Activated CD4-positive, alpha-beta T cell treated with anti-CD3 and anti-CD28 coated beads, Interleukin-2, amount 50 U/mL, for 16 hours (primary cell): ENCODE measurements at regions not wholly inside any gene's neighbourhood (a gene's known extent, or its start where the extent isn't known, plus 50 kb on each side); places are given as distances from the start of the nearest gene placed in this dataset.
"Not testable (repeated sequence)": the region's sequence is repeated elsewhere in the genome, so short reads cannot be mapped to it uniquely, and the experiment has no call there.

ENCODE experiments used
- DNase-seq: peaks from one replicate; pipeline ENCODE4 v3.0.0-alpha.2; 2020

DNA sequence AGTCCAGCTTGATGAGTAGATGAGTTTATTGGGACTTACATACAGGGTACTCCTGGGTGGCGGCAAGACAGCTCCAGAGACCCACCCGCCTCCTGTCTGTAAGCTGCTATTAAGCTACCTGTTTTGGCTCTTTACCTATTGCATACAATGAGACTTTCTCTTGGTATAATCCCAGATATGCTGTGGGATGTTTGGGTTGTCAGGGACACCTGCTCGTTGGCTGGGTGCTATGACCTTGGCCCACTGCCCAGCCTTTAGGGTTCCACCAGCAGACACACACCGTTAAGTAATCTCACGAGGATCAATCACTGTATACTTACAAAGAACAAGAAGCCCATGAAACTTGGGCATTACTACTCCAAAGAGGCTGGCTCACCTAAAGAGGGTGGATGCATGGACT lies 116.4 kb downstream of the NPIPB5 start:
- no peak for DNase-seq

DNA sequence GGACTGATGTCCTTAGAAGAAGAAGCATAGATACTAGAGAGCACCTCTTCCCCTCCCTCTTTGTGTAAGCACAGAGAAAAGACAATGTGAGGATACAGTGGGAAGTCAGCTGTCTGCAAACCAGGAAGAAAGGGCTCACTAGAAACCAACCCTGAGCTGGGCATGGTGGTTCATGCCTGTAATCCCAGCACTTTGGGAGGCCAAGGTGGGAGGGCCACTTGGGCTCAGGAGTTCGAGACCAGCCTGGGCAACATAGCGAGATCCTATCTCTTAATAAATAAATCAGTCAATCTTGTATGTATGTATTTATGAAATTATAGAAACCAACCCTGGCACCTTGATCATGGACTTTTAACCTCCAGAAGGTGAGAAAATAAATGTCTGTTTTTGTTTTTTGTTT lies 118.3 kb downstream of the NPIPB5 start:
- DNase-seq = no peak

DNA sequence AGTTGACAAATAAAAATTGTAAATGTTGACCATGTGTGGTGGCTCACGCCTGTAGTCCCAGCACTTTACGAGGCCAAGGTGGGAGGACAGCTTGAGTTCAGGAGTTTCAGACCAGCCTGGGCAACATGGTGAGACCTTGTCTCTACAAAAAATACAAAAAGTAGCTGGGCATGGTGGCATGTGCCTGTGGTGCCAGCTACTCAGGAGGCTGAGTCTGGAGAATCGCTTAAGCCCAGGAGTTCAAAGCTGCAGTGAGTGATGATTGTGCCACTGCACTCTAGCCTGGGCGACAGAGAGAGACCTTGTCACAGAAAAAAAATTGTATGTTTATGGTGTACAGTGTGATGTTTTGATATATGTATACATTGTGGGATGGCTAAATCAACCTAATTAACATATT lies 119.6 kb downstream of the NPIPB5 start:
- DNase-seq = no peak

DNA sequence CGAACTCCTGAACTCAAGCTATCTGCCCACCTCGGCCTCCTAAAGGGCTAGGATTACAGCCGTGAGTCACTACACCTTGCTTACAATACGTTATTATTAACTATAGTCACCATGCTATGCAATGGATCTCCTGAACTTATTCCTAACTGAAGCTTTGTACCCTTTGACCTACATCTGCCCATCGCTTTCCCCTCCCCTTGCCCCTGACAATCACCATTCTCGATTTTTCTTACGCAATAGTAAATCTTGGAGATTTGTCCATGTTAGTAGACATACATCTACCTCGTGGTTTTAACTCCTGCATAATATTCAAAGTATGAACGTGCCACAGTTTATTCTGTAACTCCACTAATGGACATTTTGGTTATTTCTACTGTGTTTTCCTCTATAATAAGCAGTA lies 120.6 kb downstream of the NPIPB5 start:
- DNase-seq = no peak

DNA sequence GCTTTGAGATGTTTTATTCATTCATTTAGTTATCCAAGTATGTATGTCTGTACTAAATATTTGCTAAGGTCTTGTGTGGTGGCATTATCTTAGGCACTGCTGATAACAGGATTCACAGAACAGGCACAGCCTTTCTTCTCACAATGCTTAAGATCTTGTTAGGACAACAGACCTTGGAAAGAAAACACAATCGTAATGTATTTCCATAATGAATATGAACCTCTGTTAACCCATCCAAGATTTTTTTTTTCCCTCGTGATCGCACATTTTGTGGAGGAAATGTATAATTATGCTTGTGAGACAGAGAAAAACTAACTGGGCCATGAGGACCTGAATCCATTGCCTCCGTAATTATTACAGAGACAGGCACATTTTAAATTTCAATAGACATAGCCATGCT lies 121.9 kb downstream of the NPIPB5 start:
- no peak for DNase-seq

DNA sequence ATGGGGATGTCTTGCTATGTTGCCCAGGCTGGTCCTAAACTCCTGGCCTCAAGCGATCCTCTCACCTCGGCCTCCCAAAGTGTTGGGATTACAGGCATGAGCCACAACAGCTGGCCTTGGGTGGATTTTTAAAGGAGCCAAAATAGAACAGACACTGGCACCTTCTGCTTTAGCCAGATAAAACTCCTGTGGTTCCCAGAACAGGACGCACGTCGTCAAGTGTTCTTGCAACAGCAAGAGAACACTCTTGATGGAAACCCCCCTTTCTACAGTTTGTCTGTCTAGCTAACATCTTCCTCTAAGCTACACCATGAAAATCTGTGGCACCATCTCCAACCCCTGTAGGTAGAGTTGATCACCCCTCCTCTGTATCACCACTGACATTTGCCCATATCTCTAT lies 122.6 kb downstream of the NPIPB5 start:
- no peak for DNase-seq

DNA sequence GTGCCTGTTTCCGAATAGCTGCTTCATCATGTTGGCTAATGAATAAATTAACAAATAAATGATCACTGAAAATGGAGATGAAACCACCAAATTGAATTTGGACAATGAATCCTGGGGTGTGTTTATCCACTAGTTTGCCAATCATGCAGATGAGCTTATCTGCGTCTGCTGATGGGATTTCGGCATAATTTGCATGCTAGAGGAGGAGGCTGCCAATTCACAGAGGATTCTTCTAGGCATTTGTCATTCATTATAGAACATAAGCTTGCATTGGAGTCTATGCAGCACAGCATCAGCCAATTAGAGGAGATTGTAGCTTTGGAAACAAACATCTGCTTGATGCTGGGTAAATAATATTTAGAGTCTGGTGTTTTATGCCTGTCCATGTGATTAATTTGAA lies 123.1 kb downstream of the NPIPB5 start:
- no peak for DNase-seq

DNA sequence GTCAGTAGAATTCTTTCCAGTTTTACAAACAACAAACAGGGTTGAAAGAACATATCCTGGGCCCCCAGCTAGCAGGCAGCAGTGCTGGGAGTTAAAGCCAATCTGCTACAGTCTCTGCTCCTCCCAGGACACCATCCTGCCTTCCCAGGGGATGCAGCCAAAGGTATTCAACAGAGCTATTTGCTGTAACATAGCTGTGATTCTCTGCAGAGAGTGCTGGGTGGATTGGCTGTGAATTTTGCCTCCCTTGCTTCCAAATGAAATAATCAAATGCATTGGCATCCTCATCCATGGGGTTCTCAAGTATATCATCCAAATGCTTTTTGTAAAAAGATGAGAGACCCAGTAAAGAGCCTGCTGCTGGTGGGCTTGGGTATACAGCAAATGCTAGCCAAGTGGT lies 124.3 kb downstream of the NPIPB5 start:
- no peak for DNase-seq

DNA sequence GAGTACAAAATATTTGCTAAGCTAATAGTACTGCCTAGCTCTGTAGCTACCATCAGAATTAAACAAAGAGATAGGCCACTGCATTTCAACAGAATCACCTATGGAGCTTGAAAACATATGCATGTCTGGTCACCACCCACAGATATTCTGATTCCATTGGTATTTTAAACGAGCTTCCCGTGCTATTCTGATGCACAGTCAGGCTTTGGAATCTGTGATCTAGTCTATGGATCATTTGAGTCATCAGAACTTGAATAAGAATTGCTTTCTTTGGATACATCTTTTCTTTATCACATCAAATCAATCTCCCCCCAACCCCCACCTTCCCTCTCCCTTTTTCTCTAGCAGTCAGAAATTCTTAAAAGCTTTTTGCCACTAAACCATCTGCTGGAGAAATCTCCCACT lies 124.7 kb downstream of the NPIPB5 start:
- no peak for DNase-seq

DNA sequence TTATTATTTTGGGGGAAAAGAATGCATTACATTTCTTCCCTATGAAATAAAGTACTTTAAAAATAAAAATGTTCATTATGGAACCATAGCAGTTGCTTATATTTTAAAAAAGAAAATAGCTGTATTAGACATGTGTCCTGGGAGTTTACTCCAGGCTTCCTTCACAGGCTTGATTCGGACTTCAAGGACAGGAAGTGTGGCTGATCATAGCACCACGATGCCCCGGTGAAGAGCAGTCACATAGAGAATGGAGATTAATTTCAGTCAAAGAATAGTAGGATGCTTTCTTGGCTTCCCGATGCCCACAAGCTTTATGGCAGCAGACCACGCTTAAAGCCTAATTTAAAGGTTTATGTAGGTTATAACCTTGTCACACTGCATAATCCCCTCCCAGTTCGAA lies 125.1 kb downstream of the NPIPB5 start:
- DNase-seq = no peak

DNA sequence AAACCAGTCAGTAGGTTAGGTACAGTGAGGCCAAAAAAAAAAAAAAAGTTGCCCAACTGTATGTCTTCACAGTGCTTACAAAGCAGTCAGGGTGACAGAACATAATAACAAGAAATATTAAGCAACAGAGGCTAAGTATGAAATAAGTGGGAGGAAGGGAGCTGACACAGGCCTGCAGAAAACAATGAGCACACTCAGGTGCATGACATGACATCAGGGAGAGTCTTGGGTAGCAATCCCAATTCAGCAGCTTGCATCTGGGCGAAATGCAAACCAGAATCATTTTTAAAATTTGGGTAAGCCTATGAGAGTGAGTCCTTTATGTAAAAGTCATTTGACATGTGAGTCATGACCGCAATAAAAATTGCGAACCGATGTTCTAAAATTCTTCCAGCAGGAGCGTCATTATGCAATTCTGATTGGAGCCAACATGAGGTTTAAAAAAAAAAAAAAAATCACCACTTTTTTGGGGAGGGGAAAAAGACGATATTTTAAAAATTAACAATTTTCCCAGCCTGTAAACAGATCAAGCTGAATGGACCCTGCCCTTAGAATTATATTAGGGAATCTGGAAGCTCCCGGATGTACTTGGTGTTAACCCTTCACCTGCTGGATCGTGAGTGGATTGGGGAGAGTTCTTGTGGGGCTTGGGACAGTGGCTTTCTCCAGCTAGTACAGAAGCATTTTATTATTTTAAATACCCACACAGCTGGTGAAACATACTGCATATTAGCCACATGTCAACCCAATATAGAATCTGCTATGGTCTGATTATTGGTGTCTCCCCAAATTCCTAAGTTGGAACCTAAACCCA lies 127.9 kb downstream of the NPIPB5 start:
- no peak for DNase-seq

DNA sequence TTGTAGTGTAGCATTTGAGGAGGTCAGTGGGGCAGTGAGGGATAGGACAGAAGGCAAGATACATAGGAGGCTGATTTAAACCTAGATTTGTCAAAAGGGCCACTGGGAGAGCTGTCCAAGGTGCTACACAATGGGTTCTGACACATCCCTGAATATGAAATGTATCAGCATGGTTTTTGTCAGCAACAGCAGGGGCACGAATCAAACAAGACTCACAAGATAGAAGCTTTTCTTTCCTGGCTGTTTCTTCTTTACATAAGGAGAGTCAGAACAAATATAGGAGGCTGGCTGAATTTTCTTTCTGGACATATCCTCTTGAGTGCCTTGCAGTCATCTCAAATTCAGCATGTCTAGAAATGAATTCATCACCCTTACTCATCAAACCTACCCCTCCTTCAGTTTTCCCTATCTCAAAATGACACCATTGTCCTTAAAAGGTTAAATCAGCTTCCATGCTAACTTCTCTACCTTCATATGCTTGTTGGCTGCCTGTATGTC lies 130.5 kb downstream of the NPIPB5 start:
- no peak for DNase-seq

DNA sequence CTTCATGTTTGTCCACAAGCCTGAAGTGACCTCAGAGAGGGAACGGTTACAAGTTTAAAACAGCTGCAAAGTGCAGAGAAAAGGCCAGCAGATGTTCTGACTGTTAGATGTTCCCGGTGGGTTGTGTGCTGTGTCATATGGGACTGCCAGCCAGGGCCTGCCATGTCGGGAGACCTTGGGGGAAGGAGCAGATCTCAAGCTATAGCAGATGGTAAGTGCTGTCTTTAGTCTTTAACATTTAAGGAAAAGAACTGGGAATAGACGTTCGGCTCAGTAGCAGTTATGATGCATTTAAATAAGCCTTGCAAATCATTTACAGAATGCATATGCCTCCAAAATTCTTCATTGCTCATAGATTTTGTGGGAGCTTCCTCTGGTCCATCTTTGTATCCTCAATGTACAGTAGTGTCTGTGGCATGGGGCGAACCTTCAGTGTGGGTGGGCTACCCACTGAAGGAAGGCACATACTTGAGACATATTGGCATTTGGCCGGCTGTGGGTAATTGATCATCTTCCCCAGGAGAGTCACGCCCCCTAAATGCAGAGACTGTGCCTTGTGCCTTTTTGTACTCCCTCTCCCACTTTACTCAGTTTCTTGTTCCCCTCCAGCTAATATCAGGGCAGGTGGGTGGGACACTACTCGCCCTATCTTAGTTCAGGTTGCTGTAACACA lies 131.9 kb downstream of the NPIPB5 start:
- no peak for DNase-seq

DNA sequence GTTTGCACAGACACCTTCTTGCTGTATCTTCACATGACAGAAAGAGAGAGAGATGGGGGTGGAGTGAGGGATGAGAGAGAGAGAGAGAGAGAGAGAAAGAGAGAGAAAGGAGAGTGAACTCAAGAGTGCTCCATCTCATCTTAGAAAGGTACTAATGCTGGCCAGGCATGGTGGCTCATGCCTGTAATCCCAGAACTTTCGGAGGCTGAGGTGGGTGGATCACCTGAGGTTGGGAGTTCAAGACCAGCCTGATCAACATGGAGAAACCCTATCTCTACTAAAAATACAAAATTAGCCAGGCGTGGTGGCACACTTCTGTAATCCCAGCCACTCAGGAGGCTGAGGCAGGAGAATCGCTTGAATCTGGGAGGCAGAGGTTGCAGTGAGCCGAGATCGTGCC lies 132.5 kb downstream of the NPIPB5 start:
- not testable (repeated sequence) for DNase-seq

DNA sequence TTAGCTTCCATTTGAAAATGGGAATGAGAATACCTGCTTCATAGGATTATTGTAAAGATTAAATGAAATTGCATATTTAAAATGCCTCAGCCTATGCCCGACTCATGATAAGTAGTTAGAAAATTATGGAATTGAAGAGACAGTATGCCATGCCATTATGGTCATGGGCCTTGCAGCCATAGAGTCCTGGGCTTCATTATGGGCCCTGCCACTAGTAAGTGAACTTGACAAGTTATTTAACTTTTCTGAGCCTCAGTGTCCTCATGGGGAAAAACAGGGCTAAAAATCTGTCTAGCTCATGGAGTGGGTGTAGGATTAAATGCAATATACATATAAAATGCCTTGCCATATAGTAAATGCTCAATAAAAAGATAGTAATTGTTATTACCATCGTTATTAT lies 133.2 kb downstream of the NPIPB5 start:
- no peak for DNase-seq

DNA sequence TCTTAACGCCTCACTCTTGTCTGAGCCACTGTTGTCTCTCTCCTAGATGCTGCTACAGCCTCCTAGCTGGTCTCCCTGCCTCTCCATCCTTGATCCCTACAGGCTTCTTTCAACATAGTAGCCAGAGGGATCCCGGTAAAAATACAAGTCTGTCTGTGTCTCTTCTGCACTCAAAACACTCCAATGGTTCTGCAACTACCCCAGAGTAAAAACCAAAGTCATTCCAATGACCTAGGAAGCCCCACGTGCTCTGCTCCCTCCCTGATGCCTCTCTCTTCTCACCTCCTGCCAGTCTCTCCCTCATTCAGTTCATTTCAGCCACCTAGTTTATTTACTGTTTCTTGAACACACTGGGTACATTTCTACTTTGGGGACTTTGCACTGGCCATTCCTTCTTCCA lies 135.2 kb downstream of the NPIPB5 start:
- DNase-seq = no peak

DNA sequence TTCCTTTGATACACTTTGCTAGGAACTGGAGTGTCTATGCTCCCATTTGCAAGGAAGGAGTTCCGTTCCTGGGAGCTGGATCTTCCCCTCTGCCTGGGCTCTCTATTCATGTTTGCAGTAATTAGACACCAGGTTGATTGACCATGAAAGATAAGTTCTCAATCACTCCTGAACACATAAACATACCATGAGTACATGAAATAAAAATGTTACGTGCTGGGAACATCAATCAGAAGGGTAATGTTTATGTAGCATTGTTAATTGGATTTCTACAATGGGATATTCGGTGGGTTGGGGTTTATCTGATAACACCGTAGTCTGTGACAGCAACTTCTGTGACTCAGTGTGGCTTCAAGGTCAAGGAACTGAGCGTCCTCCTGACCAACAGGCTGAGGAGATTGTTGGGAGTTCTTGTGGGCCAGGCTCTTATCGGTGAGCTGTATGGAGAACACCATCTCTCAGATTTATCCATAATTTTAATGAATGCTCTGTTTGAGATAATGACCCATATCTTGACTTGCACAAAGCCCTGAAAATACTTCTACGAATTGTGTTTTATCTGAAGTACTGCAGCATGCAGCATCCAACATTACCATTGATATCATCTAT lies 136.4 kb downstream of the NPIPB5 start:
- DNase-seq = no peak

DNA sequence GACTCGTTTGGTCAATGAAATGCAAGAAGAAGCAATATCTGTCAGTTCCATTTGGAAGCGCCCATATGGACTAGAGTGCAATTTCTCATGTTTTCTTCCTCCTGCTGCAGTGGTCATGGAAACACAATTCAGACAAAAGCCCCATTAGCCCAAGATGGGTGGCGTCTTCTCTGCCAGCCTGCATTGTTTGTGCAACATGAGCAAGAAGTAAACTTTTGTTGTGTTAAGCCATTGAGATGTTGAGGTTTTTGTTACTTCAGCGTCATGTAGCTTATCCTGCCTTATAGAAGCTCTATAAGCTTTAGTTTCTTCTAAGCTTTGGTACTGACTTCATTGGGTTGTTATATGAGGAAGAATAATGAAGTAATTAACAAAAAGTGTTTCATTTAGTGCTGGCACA lies 137.4 kb downstream of the NPIPB5 start:
- no peak for DNase-seq

DNA sequence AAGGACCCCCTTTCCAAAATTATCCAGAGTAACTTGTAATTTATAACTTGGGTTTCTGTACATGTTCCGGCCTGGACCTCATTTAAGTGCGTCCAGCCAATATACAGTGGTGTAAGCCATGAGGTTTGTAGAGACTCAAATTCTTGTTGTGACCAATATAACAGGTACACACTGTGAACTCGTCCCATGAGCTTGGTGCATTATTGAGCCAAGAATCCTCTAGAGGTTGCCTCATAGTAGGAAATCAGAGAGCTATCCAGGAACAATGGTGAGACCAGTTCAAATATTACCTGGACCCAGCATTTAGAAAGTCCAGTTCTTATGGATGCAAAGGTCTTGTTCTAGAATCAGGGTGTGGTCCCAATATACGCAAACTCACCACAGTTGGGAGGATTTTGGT lies 138.2 kb downstream of the NPIPB5 start:
- DNase-seq = no peak

DNA sequence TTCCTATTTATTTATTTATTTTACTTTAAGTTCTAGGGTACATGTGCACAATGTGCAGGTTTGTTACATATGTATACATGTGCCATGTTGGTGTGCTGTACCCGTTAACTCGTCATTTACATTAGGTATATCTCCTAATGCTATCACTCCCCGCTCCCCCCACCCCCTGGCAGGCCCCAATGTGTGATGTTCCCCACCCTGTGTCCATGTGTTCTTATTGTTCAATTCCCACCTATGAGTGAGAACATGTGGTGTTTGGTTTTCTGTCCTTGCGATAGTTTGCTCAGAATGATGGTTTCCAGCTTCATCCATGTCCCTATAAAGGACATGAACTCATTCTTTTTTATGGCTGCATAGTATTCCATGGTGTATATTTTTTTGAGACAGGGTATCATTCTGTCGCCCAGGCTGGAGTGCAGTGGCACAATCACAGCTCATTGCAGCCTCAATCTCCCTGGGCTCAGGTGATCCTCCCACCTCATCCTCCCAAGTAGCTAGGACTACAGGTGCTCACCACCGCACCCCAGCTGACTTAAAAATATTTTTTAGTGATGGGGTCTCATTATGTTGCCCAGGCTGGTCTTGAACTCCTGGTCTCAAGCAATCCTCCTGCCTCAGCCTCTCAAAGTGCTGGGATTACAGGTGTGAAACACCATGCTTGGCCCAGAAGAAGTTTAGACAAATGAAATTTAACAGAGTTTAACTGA lies 140.6 kb downstream of the NPIPB5 start:
- DNase-seq = not testable (repeated sequence)

DNA sequence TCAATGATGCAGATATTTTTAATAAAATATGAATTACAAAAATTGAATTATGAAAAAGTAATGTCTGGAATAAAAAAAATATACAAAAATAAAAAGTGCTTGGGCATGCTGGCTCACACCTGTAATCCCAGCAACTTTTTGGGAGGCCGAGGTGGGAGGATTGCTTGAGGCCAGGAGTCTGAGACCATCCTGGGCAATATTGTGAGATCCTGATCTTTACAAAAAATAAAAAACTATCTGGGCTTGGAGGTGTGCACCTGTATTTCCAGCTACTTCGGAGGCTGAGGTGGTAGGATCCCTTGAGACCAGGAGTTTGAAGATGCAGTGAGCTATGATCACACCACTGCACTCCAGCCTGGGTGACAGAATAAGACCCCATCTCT lies 141.8 kb downstream of the NPIPB5 start:
- no peak for DNase-seq

DNA sequence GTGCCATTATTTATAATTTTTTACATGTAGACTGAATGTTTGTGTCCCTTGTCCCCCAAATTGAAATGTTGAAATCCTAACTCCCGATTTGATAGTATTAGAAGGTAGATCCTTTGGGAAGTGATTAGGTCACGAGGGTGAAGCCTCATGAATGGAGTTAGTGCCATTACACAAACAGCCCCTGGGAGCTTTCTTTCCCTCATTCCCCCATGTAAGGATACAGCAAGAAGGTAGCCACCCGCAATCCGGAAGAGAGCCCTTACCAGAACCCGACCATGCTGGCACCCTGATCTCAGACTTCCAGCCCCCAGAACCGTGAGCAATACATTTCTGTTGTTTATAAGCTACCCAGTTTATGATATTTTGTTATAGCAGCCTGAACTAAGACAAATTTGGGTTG lies 143.2 kb downstream of the NPIPB5 start:
- DNase-seq = no peak

DNA sequence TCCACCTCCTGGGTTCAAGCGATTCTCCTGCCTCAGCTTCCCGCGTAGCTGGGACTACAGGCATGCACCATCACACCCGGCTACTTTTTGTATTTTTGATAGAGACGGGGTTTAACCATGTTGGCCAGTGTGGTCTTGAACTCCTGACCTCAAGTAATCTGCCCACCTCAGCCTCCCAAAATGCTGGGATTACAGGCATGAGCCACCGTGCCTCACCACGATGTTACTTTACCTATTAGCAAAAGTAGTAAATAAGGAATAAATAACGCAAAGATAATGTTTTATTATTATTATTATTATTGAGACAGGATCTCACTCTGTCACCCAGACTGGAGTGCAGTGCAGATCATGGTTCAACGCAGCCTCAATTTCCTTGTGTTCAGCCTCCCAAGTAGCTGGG lies 145.9 kb downstream of the NPIPB5 start:
- DNase-seq = not testable (repeated sequence)

DNA sequence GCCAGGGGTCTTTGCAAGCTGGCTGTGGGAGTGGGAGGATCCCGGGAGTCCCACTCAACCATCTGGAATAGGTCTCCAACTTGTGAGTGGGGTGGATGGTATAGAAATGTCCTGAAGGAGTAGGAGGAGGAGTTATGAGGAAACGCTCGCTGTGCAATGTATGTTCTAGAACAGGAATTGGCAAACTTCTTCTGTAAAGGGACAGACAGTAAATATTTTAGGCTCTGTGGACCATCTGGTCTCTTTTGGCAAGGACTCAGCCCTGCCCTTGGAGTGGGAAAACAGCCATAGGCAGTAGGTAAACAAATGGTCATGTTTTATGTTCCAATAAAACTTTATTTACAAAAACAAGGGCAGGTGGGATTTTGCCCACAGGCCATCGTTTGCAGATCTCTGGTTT lies 149.2 kb downstream of the NPIPB5 start:
- no peak for DNase-seq
